SK-N-SH treated with all-trans-retinoic acid at 6 μM for 48 hours (cell line): ENCODE measurements at regions not wholly inside any gene's neighbourhood (a gene's known extent, or its start where the extent isn't known, plus 50 kb on each side); places are given as distances from the start of the nearest gene placed in this dataset.

Experiments used
- ATAC-seq: fragments of 200-7000 bp; cut with Tn5 transposase; 3 replicates; pipeline ENCODE4 v1.9.1; 2020; ENCODE audit warnings: mild to moderate bottlenecking, moderate library complexity
- ARNTL ChIP-seq: fragments of 450-650 bp; formaldehyde crosslinking; IDR thresholded peaks from 2 replicates; pipeline ENCODE4 v1.5.0; 2020; ENCODE audit warnings: low read depth, mild to moderate bottlenecking, moderate library complexity, borderline replicate concordance
- BACH2 ChIP-seq: fragments of 250-450 bp; sonication (Bioruptor Pico); IDR thresholded peaks from 2 replicates; pipeline ENCODE4 v1.9.0; 2021; ENCODE audit warnings: mild to moderate bottlenecking, borderline replicate concordance
- CREB5 ChIP-seq: fragments of 250-450 bp; sonication (Bioruptor Pico); IDR thresholded peaks from 2 replicates; pipeline ENCODE4 v1.5.1; 2020; ENCODE audit warnings: low read depth, mild to moderate bottlenecking, moderate library complexity
- CSDC2 ChIP-seq: fragments of 250-450 bp; sonication (Bioruptor Pico); IDR thresholded peaks from 2 replicates; pipeline ENCODE4 v1.5.0; 2020; ENCODE audit warnings: mild to moderate bottlenecking, moderate library complexity
- GLIS3 ChIP-seq: fragments of 250-450 bp; sonication (Bioruptor Pico); IDR thresholded peaks from 2 replicates; pipeline ENCODE4 v1.5.0; 2020; ENCODE audit warnings: mild to moderate bottlenecking, moderate library complexity
- ISL1 ChIP-seq: fragments of 250-450 bp; sonication (Bioruptor Pico); IDR thresholded peaks from 2 replicates; pipeline ENCODE4 v2.1.2; 2022; ENCODE audit warnings: mild to moderate bottlenecking, moderate library complexity
- POU6F1 ChIP-seq: fragments of 250-450 bp; sonication (Bioruptor Pico); IDR thresholded peaks from 2 replicates; pipeline ENCODE4 v1.8.0; 2021; ENCODE audit warnings: low read depth, mild to moderate bottlenecking, moderate library complexity, borderline replicate concordance
- RARB ChIP-seq: fragments of 250-450 bp; sonication (Bioruptor Pico); IDR thresholded peaks from 2 replicates; pipeline ENCODE4 v1.8.0; 2021; ENCODE audit warnings: mild to moderate bottlenecking, moderate library complexity
- SNAI2 ChIP-seq: fragments of 250-450 bp; sonication (Bioruptor Pico); IDR thresholded peaks from 2 replicates; pipeline ENCODE4 v1.5.0; 2020; ENCODE audit warnings: mild to moderate bottlenecking, moderate library complexity
- TCF4 ChIP-seq: fragments of 250-450 bp; sonication (Bioruptor Pico); IDR thresholded peaks from 2 replicates; pipeline ENCODE4 v1.8.0; 2021; ENCODE audit warnings: mild to moderate bottlenecking, moderate library complexity, borderline replicate concordance
- TOX ChIP-seq: fragments of 250-450 bp; sonication (Bioruptor Pico); IDR thresholded peaks from 2 replicates; pipeline ENCODE4 v1.8.0; 2021; ENCODE audit warnings: mild to moderate bottlenecking, moderate library complexity, borderline replicate concordance
- TSHZ2 ChIP-seq: fragments of 250-450 bp; sonication (Bioruptor Pico); IDR thresholded peaks from 2 replicates; pipeline ENCODE4 v1.5.0; 2020; ENCODE audit warnings: mild to moderate bottlenecking, moderate library complexity
- ZC3H10 ChIP-seq: fragments of 250-450 bp; sonication (Bioruptor Pico); IDR thresholded peaks from 2 replicates; pipeline ENCODE4 v1.5.1; 2021; ENCODE audit warnings: mild to moderate bottlenecking, moderate library complexity
- ZFP3 ChIP-seq: fragments of 250-450 bp; sonication (Bioruptor Pico); IDR thresholded peaks from 2 replicates; pipeline ENCODE4 v1.5.0; 2020; ENCODE audit warnings: mild to moderate bottlenecking, moderate library complexity
- ZFP30 ChIP-seq: fragments of 450-650 bp; formaldehyde crosslinking; IDR thresholded peaks from 2 replicates; pipeline ENCODE4 v1.5.0; 2022; ENCODE audit warnings: mild to moderate bottlenecking, moderate library complexity
- ZNF70 ChIP-seq: fragments of 450-650 bp; formaldehyde crosslinking; IDR thresholded peaks from 2 replicates; pipeline ENCODE4 v1.5.0; 2020; ENCODE audit warnings: mild to moderate bottlenecking, moderate library complexity
- ZNF8 ChIP-seq: fragments of 450-650 bp; formaldehyde crosslinking; IDR thresholded peaks from 2 replicates; pipeline ENCODE4 v1.5.0; 2020; ENCODE audit warnings: mild to moderate bottlenecking, moderate library complexity
- TF ChIP-seq, protein P1 (sequence below): fragments of 250-450 bp; sonication (Bioruptor Pico); IDR thresholded peaks from 2 replicates; pipeline ENCODE4 v1.5.1; 2021; ENCODE audit warnings: mild to moderate bottlenecking, moderate library complexity
- TF ChIP-seq, protein P2 (sequence below): fragments of 250-450 bp; sonication (Bioruptor Pico); IDR thresholded peaks from 2 replicates; pipeline ENCODE4 v1.8.0; 2020; ENCODE audit warnings: mild to moderate bottlenecking, moderate library complexity, borderline replicate concordance

DNA sequence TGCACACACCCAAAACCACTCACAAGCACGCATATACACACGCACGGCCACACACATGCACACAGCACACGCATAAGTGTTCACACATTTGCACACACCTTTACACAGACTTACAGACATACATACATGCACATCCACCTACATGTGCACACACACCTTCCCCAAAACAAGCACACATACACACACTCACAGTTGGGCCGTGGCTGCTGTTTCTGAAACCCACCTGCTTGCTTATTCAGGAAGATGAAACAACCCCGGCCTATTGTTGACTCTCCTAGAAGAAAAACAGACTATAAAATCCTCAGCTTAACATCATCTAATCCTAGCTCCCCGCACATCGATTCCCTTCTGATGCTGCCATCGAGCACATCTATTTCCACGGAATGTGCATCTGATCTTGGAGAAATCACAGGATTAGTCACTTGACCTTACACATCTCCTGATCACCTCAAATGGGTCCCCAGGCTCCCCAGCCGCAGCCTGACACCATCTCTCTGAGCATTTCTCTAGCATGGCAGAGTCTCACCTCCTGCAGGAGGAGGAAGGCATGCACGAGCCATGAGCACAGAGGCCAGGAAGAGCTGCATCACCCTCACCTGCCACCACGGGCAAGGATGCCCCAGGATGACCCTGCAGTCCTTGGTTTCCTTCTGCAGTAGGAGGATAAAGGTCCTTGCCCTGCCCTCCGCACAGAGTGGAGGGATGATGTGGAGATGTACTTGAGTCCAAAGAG, 105.8 kb upstream of the CDH5 start:
- TF ChIP-seq GLIS3 (no peak), ZNF8 (no peak), ZFP30 (no peak), CREB5 (CRISPR knock-in tag) (no peak), TSHZ2 (CRISPR knock-in tag) (no peak), ZFP3 (no peak), SNAI2 (CRISPR knock-in tag) (no peak), ZNF70 (CRISPR knock-in tag) (no peak)
- TF ChIP-seq, protein P1, sequence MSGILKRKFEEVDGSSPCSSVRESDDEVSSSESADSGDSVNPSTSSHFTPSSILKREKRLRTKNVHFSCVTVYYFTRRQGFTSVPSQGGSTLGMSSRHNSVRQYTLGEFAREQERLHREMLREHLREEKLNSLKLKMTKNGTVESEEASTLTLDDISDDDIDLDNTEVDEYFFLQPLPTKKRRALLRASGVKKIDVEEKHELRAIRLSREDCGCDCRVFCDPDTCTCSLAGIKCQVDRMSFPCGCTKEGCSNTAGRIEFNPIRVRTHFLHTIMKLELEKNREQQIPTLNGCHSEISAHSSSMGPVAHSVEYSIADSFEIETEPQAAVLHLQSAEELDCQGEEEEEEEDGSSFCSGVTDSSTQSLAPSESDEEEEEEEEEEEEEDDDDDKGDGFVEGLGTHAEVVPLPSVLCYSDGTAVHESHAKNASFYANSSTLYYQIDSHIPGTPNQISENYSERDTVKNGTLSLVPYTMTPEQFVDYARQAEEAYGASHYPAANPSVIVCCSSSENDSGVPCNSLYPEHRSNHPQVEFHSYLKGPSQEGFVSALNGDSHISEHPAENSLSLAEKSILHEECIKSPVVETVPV (CRISPR knock-in tag) = no peak
- ATAC-seq = no peak

- TF ChIP-seq RARB = no peak
- TF ChIP-seq BACH2 (CRISPR knock-in tag) = no peak
- TF ChIP-seq SNAI2 (CRISPR knock-in tag) = no peak
- no peak for TF ChIP-seq POU6F1 (CRISPR knock-in tag)
- TF ChIP-seq ISL1 = no peak
- no peak for TF ChIP-seq TOX
- no peak for TF ChIP-seq ZC3H10 (CRISPR knock-in tag)
- no peak for TF ChIP-seq ZFP30
- TF ChIP-seq ZNF70 (CRISPR knock-in tag) = no peak
- TF ChIP-seq, protein P2, sequence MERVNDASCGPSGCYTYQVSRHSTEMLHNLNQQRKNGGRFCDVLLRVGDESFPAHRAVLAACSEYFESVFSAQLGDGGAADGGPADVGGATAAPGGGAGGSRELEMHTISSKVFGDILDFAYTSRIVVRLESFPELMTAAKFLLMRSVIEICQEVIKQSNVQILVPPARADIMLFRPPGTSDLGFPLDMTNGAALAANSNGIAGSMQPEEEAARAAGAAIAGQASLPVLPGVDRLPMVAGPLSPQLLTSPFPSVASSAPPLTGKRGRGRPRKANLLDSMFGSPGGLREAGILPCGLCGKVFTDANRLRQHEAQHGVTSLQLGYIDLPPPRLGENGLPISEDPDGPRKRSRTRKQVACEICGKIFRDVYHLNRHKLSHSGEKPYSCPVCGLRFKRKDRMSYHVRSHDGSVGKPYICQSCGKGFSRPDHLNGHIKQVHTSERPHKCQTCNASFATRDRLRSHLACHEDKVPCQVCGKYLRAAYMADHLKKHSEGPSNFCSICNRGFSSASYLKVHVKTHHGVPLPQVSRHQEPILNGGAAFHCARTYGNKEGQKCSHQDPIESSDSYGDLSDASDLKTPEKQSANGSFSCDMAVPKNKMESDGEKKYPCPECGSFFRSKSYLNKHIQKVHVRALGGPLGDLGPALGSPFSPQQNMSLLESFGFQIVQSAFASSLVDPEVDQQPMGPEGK = no peak
- no peak for TF ChIP-seq CSDC2 (CRISPR knock-in tag)
- TF ChIP-seq ARNTL (CRISPR knock-in tag) = no peak
- TF ChIP-seq TCF4 (CRISPR knock-in tag) = no peak
- no peak for TF ChIP-seq CREB5 (CRISPR knock-in tag)
- TF ChIP-seq ZFP3 = no peak
- no peak for ATAC-seq
Observed at GRCh38 chr16:66258916-66259845, 107.3 kb upstream of the CDH5 start.
